SK-N-SH treated with all-trans-retinoic acid at 6 μM for 48 hours (cell line): ENCODE measurements at regions not wholly inside any gene's neighbourhood (a gene's known extent, or its start where the extent isn't known, plus 50 kb on each side); places are given as distances from the start of the nearest gene placed in this dataset.
A peak's percentile ranks its signal among the peaks of the same experiment; 100 is the strongest.

Source experiments
- ATAC-seq: fragments of 200-7000 bp; cut with Tn5 transposase; 3 replicates; pipeline ENCODE4 v1.9.1; 2020; ENCODE audit warnings: mild to moderate bottlenecking, moderate library complexity
- ARNTL ChIP-seq: fragments of 450-650 bp; formaldehyde crosslinking; IDR thresholded peaks from 2 replicates; pipeline ENCODE4 v1.5.0; 2020; ENCODE audit warnings: low read depth, mild to moderate bottlenecking, moderate library complexity, borderline replicate concordance
- CREB5 ChIP-seq: fragments of 250-450 bp; sonication (Bioruptor Pico); IDR thresholded peaks from 2 replicates; pipeline ENCODE4 v1.5.1; 2020; ENCODE audit warnings: low read depth, mild to moderate bottlenecking, moderate library complexity
- CSDC2 ChIP-seq: fragments of 250-450 bp; sonication (Bioruptor Pico); IDR thresholded peaks from 2 replicates; pipeline ENCODE4 v1.5.0; 2020; ENCODE audit warnings: mild to moderate bottlenecking, moderate library complexity
- ISL1 ChIP-seq: fragments of 250-450 bp; sonication (Bioruptor Pico); IDR thresholded peaks from 2 replicates; pipeline ENCODE4 v2.1.2; 2022; ENCODE audit warnings: mild to moderate bottlenecking, moderate library complexity
- PPARA ChIP-seq: fragments of 250-450 bp; sonication (Bioruptor Pico); IDR thresholded peaks from 2 replicates; pipeline ENCODE4 v1.5.0; 2020; ENCODE audit warnings: mild to moderate bottlenecking, borderline replicate concordance
- RARB ChIP-seq: fragments of 250-450 bp; sonication (Bioruptor Pico); IDR thresholded peaks from 2 replicates; pipeline ENCODE4 v1.8.0; 2021; ENCODE audit warnings: mild to moderate bottlenecking, moderate library complexity
- SNAI2 ChIP-seq: fragments of 250-450 bp; sonication (Bioruptor Pico); IDR thresholded peaks from 2 replicates; pipeline ENCODE4 v1.5.0; 2020; ENCODE audit warnings: mild to moderate bottlenecking, moderate library complexity
- TOX ChIP-seq: fragments of 250-450 bp; sonication (Bioruptor Pico); IDR thresholded peaks from 2 replicates; pipeline ENCODE4 v1.8.0; 2021; ENCODE audit warnings: mild to moderate bottlenecking, moderate library complexity, borderline replicate concordance
- TSHZ2 ChIP-seq: fragments of 250-450 bp; sonication (Bioruptor Pico); IDR thresholded peaks from 2 replicates; pipeline ENCODE4 v1.5.0; 2020; ENCODE audit warnings: mild to moderate bottlenecking, moderate library complexity
- ZFP3 ChIP-seq: fragments of 250-450 bp; sonication (Bioruptor Pico); IDR thresholded peaks from 2 replicates; pipeline ENCODE4 v1.5.0; 2020; ENCODE audit warnings: mild to moderate bottlenecking, moderate library complexity
- ZNF565 ChIP-seq: fragments of 450-650 bp; formaldehyde crosslinking; conservative IDR thresholded peaks from 2 replicates; pipeline ENCODE4 v1.5.0; 2020; ENCODE audit warnings: low read depth, mild to moderate bottlenecking, moderate library complexity
- ZNF70 ChIP-seq: fragments of 450-650 bp; formaldehyde crosslinking; IDR thresholded peaks from 2 replicates; pipeline ENCODE4 v1.5.0; 2020; ENCODE audit warnings: mild to moderate bottlenecking, moderate library complexity
- TF ChIP-seq, protein P1 (sequence below): fragments of 250-450 bp; sonication (Bioruptor Pico); IDR thresholded peaks from 2 replicates; pipeline ENCODE4 v1.8.0; 2021; ENCODE audit warnings: low read depth, mild to moderate bottlenecking, moderate library complexity, borderline replicate concordance
- TF ChIP-seq, protein P2 (sequence below): fragments of 250-450 bp; sonication (Bioruptor Pico); IDR thresholded peaks from 2 replicates; pipeline ENCODE4 v1.8.0; 2020; ENCODE audit warnings: mild to moderate bottlenecking, moderate library complexity, borderline replicate concordance
- TF ChIP-seq, protein P3 (sequence below): fragments of 250-450 bp; sonication (Bioruptor Pico); IDR thresholded peaks from 2 replicates; pipeline ENCODE4 v1.5.1; 2021; ENCODE audit warnings: mild to moderate bottlenecking, moderate library complexity

DNA sequence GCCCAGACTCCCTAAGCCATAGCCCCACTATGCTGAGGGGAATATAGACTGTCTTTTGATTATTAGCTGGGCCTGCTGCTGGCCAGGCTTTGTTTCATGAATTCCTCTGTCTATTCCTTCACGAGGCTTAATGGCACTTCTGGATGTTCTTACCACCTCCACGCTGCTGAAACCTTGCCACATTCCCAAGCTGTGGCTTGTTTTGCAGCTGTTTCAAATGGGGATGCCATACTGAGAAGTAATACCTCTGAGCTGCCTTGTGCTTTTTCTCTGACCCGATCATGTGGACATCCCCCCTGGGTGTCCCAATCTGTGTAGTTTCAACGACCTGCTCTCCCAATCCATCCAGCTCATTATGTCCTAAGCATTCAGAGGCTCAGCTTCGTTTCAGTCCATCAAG lies 114.1 kb downstream of the ICOS start:
- TF ChIP-seq RARB (no peak), CREB5 (CRISPR knock-in tag) (no peak)
- TF ChIP-seq, all 23 proteins: peak for 0

DNA sequence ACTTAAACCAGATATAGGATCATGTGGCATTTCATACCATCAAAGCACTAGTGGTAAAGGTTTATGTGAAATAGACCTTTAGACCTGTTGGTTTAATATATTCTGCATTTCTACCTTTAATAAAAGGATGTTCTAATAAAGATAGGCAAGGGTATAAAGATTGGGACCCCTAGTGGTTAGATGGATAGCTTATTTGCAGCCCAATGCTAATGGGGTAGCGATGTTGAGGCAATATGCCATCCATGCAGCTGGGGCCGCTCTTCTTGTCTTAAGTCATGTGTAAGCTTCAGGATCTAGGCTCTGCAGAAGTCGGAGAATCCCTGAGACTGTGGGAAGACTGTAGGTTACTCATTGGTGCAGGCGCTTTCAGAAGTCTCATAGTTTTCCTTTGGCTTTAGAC lies 114.9 kb downstream of the ICOS start:
- peak; percentile 57; the same call in 1 of the 3 replicates for ATAC-seq
- TF ChIP-seq ARNTL (CRISPR knock-in tag): no peak
- TF ChIP-seq RARB: no peak
- TF ChIP-seq, protein P1, sequence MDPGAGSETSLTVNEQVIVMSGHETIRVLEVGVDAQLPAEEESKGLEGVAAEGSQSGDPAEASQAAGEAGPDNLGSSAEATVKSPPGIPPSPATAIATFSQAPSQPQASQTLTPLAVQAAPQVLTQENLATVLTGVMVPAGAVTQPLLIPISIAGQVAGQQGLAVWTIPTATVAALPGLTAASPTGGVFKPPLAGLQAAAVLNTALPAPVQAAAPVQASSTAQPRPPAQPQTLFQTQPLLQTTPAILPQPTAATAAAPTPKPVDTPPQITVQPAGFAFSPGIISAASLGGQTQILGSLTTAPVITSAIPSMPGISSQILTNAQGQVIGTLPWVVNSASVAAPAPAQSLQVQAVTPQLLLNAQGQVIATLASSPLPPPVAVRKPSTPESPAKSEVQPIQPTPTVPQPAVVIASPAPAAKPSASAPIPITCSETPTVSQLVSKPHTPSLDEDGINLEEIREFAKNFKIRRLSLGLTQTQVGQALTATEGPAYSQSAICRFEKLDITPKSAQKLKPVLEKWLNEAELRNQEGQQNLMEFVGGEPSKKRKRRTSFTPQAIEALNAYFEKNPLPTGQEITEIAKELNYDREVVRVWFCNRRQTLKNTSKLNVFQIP (CRISPR knock-in tag): no peak
- no peak for TF ChIP-seq ZNF565
- no peak for TF ChIP-seq CSDC2 (CRISPR knock-in tag)
- TF ChIP-seq CREB5 (CRISPR knock-in tag): no peak
- TF ChIP-seq, protein P2, sequence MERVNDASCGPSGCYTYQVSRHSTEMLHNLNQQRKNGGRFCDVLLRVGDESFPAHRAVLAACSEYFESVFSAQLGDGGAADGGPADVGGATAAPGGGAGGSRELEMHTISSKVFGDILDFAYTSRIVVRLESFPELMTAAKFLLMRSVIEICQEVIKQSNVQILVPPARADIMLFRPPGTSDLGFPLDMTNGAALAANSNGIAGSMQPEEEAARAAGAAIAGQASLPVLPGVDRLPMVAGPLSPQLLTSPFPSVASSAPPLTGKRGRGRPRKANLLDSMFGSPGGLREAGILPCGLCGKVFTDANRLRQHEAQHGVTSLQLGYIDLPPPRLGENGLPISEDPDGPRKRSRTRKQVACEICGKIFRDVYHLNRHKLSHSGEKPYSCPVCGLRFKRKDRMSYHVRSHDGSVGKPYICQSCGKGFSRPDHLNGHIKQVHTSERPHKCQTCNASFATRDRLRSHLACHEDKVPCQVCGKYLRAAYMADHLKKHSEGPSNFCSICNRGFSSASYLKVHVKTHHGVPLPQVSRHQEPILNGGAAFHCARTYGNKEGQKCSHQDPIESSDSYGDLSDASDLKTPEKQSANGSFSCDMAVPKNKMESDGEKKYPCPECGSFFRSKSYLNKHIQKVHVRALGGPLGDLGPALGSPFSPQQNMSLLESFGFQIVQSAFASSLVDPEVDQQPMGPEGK (CRISPR knock-in tag): no peak
- no peak for TF ChIP-seq TSHZ2 (CRISPR knock-in tag)

More for the DNA sequence above, 114.1 kb downstream of the ICOS start:
- no peak for ATAC-seq

- no peak for TF ChIP-seq CSDC2 (CRISPR knock-in tag)
- TF ChIP-seq TOX (CRISPR knock-in tag): no peak
- no peak for TF ChIP-seq ZNF70 (CRISPR knock-in tag)
- no peak for TF ChIP-seq ZFP3 (CRISPR knock-in tag)
- no peak for TF ChIP-seq RARB
- TF ChIP-seq, protein P1 (CRISPR knock-in tag): no peak
- TF ChIP-seq ARNTL (CRISPR knock-in tag): no peak
- TF ChIP-seq ISL1 (CRISPR knock-in tag): no peak
- no peak for TF ChIP-seq ZNF565
- no peak for TF ChIP-seq PPARA (CRISPR knock-in tag)
- TF ChIP-seq, protein P3, sequence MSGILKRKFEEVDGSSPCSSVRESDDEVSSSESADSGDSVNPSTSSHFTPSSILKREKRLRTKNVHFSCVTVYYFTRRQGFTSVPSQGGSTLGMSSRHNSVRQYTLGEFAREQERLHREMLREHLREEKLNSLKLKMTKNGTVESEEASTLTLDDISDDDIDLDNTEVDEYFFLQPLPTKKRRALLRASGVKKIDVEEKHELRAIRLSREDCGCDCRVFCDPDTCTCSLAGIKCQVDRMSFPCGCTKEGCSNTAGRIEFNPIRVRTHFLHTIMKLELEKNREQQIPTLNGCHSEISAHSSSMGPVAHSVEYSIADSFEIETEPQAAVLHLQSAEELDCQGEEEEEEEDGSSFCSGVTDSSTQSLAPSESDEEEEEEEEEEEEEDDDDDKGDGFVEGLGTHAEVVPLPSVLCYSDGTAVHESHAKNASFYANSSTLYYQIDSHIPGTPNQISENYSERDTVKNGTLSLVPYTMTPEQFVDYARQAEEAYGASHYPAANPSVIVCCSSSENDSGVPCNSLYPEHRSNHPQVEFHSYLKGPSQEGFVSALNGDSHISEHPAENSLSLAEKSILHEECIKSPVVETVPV (CRISPR knock-in tag): no peak
- TF ChIP-seq CREB5 (CRISPR knock-in tag): no peak
- TF ChIP-seq SNAI2: no peak
- ATAC-seq: no peak
These were observed 115.5 kb downstream of the ICOS start for GRCh38 chr2:204051984-204052556.
